IMR-90 (cell line): ENCODE measurements at regions not wholly inside any gene's neighbourhood (a gene's known extent, or its start where the extent isn't known, plus 50 kb on each side); places are given as distances from the start of the nearest gene placed in this dataset.

Experiments used
- ATAC-seq: fragments of 200-7000 bp; cut with Tn5 transposase; 2 replicates; pipeline ENCODE4 v1.9.1; 2020; ENCODE audit warnings: low read depth, mild to moderate bottlenecking, moderate library complexity
- BruUV-seq: library from RNA; stranded (reverse); fragments of 400-500 nt; replicated peaks from 2 replicates; lab custom pipeline; 2021; lab: Mats Ljungman, UMichigan
- CTCF ChIA-PET: fragments of 300-600 bp; formaldehyde crosslinking; extraction: SDS; loops from one replicate; lab custom pipeline; 2021; ENCODE audit warnings: antibody characterized with exemption; lab: Yijun Ruan, JAX
- POLR2A ChIA-PET: fragments of 300-600 bp; sonication (Branson Sonifier 250); formaldehyde crosslinking; loops from one replicate; lab custom pipeline; 2022; ENCODE audit warnings: antibody characterized with exemption; ENCODE audit not compliant: unreplicated experiment; lab: Charles Lee
- DNase-seq: peaks from one replicate; pipeline ENCODE4 v3.0.0; 2013
- H2AFZ ChIP-seq: replicated peaks from 2 replicates; pipeline ENCODE3; 2013; ENCODE audit warnings: low read length, mild to moderate bottlenecking; ENCODE audit not compliant: poor library complexity
- H2AK5ac ChIP-seq: 2 replicates; pipeline ENCODE4 v1.6.1; 2013; ENCODE audit warnings: low read depth, low read length, inconsistent platforms
- H2AK9ac ChIP-seq: replicated peaks from 2 replicates; pipeline ENCODE3; 2013; ENCODE audit warnings: mild to moderate bottlenecking, low read depth, low read length, moderate library complexity; ENCODE audit not compliant: poor library complexity
- H2BK120ac ChIP-seq: 2 replicates; pipeline ENCODE4 v1.6.1; 2013; ENCODE audit warnings: low read depth, low read length, inconsistent platforms
- H2BK15ac ChIP-seq: 3 replicates; pipeline ENCODE4 v1.6.1; 2013; ENCODE audit warnings: low read depth, low read length, inconsistent platforms
- H2BK20ac ChIP-seq: 2 replicates; pipeline ENCODE4 v1.6.1; 2013; ENCODE audit warnings: low read depth, mild to moderate bottlenecking, inconsistent platforms, low read length, moderate library complexity
- H2BK5ac ChIP-seq: 2 replicates; pipeline ENCODE4 v1.6.1; 2013; ENCODE audit warnings: mild to moderate bottlenecking, low read depth, low read length, inconsistent platforms; ENCODE audit not compliant: poor library complexity, severe bottlenecking
- H3K14ac ChIP-seq: replicated peaks from 2 replicates; pipeline ENCODE4 v1.6.1; 2013; ENCODE audit warnings: low read depth, low read length, inconsistent platforms
- H3K18ac ChIP-seq: 2 replicates; pipeline ENCODE4 v1.6.1; 2013; ENCODE audit warnings: low read depth, low read length, control low read depth
- H3K23ac ChIP-seq: 2 replicates; pipeline ENCODE4 v1.6.1; 2013; ENCODE audit warnings: low read depth, low read length, inconsistent platforms
- H3K27ac ChIP-seq: 2 replicates; pipeline ENCODE4 v1.5.1; 2013; ENCODE audit warnings: mild to moderate bottlenecking, control low read depth, low read length; ENCODE audit not compliant: insufficient read depth
- H3K27me3 ChIP-seq: 2 replicates; pipeline ENCODE4 v1.6.1; 2013; ENCODE audit warnings: low read length; ENCODE audit not compliant: control insufficient read depth, insufficient read depth
- H3K36me3 ChIP-seq: 2 replicates; pipeline ENCODE4 v1.6.1; 2013; ENCODE audit warnings: low read length, mixed read lengths; ENCODE audit not compliant: control insufficient read depth, insufficient read depth
- H3K4ac ChIP-seq: 2 replicates; pipeline ENCODE4 v1.6.1; 2013; ENCODE audit warnings: low read depth, low read length, inconsistent platforms
- H3K4me1 ChIP-seq: 2 replicates; pipeline ENCODE4 v1.6.1; 2013; ENCODE audit warnings: low read length, mixed read lengths; ENCODE audit not compliant: control insufficient read depth, insufficient read depth
- H3K4me2 ChIP-seq: 2 replicates; pipeline ENCODE4 v1.6.1; 2013; ENCODE audit warnings: low read depth, mild to moderate bottlenecking, control low read depth, low read length, moderate library complexity
- H3K4me3 ChIP-seq: 2 replicates; pipeline ENCODE4 v1.5.1; 2013; ENCODE audit warnings: low read depth, mild to moderate bottlenecking, control low read depth, low read length, moderate library complexity; ENCODE audit not compliant: insufficient read depth
- H3K56ac ChIP-seq: 2 replicates; pipeline ENCODE4 v1.6.1; 2013; ENCODE audit warnings: low read length, inconsistent platforms; ENCODE audit not compliant: insufficient read depth; ENCODE audit errors: extremely low read depth
- H3K79me1 ChIP-seq, 2 experiments: 2 replicates each; pipeline ENCODE4 v1.6.1; 2013; ENCODE audit warnings: low read length in 2 of 2, inconsistent platforms in 1 of 2, low read depth in 1 of 2
- H3K9ac ChIP-seq: 2 replicates; pipeline ENCODE4 v1.6.1; 2013; ENCODE audit warnings: low read depth, low read length, control low read depth
- H3K9me1 ChIP-seq: 2 replicates; pipeline ENCODE4 v1.6.1; 2013; ENCODE audit warnings: low read length, inconsistent platforms; ENCODE audit not compliant: insufficient read depth
- H3K9me3 ChIP-seq: 2 replicates; pipeline ENCODE4 v1.6.1; 2013; ENCODE audit warnings: low read length; ENCODE audit not compliant: control insufficient read depth, insufficient read depth
- H4K20me1 ChIP-seq: 2 replicates; pipeline ENCODE4 v1.6.1; 2013; ENCODE audit warnings: low read length, inconsistent platforms; ENCODE audit not compliant: insufficient read depth
- H4K5ac ChIP-seq: 2 replicates; pipeline ENCODE4 v1.6.1; 2013; ENCODE audit warnings: mild to moderate bottlenecking, low read depth, low read length, control low read depth
- H4K8ac ChIP-seq, 2 experiments: 2 replicates each; pipeline ENCODE4 v1.6.1; 2013; ENCODE audit warnings: low read depth in 2 of 2, low read length in 2 of 2, control low read depth in 1 of 2, inconsistent platforms in 1 of 2
- H4K91ac ChIP-seq: 2 replicates; pipeline ENCODE4 v1.6.1; 2013; ENCODE audit warnings: low read depth, low read length, inconsistent platforms; ENCODE audit not compliant: insufficient read depth
- BHLHE40 ChIP-seq: fragments of 150-350 bp; IDR thresholded peaks from 2 replicates; pipeline ENCODE4 v1.6.1; 2016; ENCODE audit warnings: mild to moderate bottlenecking, low read depth, low read length
- CEBPB ChIP-seq: IDR thresholded peaks from 2 replicates; pipeline ENCODE4 v1.6.1; 2012; ENCODE audit warnings: low read depth, low read length, improper control_type of control experiment
- CHD1 ChIP-seq: IDR thresholded peaks from 2 replicates; pipeline ENCODE4 v1.6.1; 2012; ENCODE audit warnings: low read depth, low read length, improper control_type of control experiment
- FOS ChIP-seq: fragments of 150-350 bp; IDR thresholded peaks from 2 replicates; pipeline ENCODE4 v1.6.1; 2016; ENCODE audit warnings: low read depth, low read length
- MAFK ChIP-seq: IDR thresholded peaks from 2 replicates; pipeline ENCODE4 v1.6.1; 2012; ENCODE audit warnings: low read depth, low read length, improper control_type of control experiment
- MAZ ChIP-seq: IDR thresholded peaks from 2 replicates; pipeline ENCODE4 v1.6.1; 2012; ENCODE audit warnings: low read depth, mild to moderate bottlenecking, low read length, improper control_type of control experiment, moderate library complexity, borderline replicate concordance
- MXI1 ChIP-seq: IDR thresholded peaks from 2 replicates; pipeline ENCODE4 v1.6.1; 2012; ENCODE audit warnings: low read depth, mild to moderate bottlenecking, low read length, moderate library complexity, borderline replicate concordance
- NFE2L2 ChIP-seq: fragments of 150-350 bp; IDR thresholded peaks from 2 replicates; pipeline ENCODE4 v1.6.1; 2016; ENCODE audit warnings: low read depth, mild to moderate bottlenecking, low read length
- POLR2A ChIP-seq: IDR thresholded peaks from 2 replicates; pipeline ENCODE4 v1.6.1; 2012; ENCODE audit warnings: mild to moderate bottlenecking, low read depth, low read length
- RAD21 ChIP-seq: IDR thresholded peaks from 2 replicates; pipeline ENCODE4 v1.6.1; 2012; ENCODE audit warnings: low read length, improper control_type of control experiment
- RCOR1 ChIP-seq: IDR thresholded peaks from 2 replicates; pipeline ENCODE4 v1.6.1; 2012; ENCODE audit warnings: mild to moderate bottlenecking, low read length, improper control_type of control experiment; ENCODE audit not compliant: insufficient replicate concordance
- RFX5 ChIP-seq: IDR thresholded peaks from 2 replicates; pipeline ENCODE4 v1.8.0; 2012; ENCODE audit warnings: low read depth, mild to moderate bottlenecking, low read length, moderate library complexity
- SMC3 ChIP-seq: fragments of 150-350 bp; IDR thresholded peaks from 2 replicates; pipeline ENCODE4 v1.6.1; 2016; ENCODE audit warnings: low read depth, mild to moderate bottlenecking, antibody characterized with exemption, low read length, moderate library complexity
- WGBS, 2 experiments: methylation state at CpG; one replicate each; pipeline versions ENCODE4 v1.1.5 to v1.1.7; 2013; ENCODE audit warnings: missing lambda C conversion rate in 2 of 2; ENCODE audit not compliant: insufficient read length in 1 of 2; ENCODE audit errors: extremely low coverage in 2 of 2; 5-methylcytosine and 5-hydroxymethylcytosine counted together
- dilution Hi-C: fragments of 300-500 bp; cut with HindIII; formaldehyde crosslinking; loops from one replicate; pipeline ENCODE4 v1.14.3; 2018; ENCODE audit warnings: low sequenced_read_pairs; ENCODE audit not compliant: unreplicated experiment
- in situ Hi-C: fragments of 300-500 bp; cut with MboI; formaldehyde crosslinking; loops from 3 replicates; pipeline ENCODE4 v1.14.3; 2019; ENCODE audit warnings: low sequenced_read_pairs, inconsistent platforms, mixed read lengths
- intact Hi-C: fragments of 100-400 bp; cut with micrococcal nuclease; formaldehyde crosslinking; loops from 2 replicates; pipeline ENCODE4 v1.10.0; 2022
- TF ChIP-seq, protein P1 (sequence below): conservative IDR thresholded peaks from 2 replicates; pipeline ENCODE4 v1.5.1; 2012; ENCODE audit warnings: mild to moderate bottlenecking, low read depth, low read length, improper control_type of control experiment
- TF ChIP-seq, protein P2 (sequence below): fragments of 150-350 bp; IDR thresholded peaks from 2 replicates; pipeline ENCODE4 v1.6.1; 2017; ENCODE audit warnings: mild to moderate bottlenecking, antibody characterized with exemption, low read length, low read depth
- TF ChIP-seq, protein P3 (sequence below): fragments of 150-350 bp; IDR thresholded peaks from 2 replicates; pipeline ENCODE4 v1.6.1; 2016; ENCODE audit warnings: low read depth, mild to moderate bottlenecking, low read length, moderate library complexity, borderline replicate concordance

DNA sequence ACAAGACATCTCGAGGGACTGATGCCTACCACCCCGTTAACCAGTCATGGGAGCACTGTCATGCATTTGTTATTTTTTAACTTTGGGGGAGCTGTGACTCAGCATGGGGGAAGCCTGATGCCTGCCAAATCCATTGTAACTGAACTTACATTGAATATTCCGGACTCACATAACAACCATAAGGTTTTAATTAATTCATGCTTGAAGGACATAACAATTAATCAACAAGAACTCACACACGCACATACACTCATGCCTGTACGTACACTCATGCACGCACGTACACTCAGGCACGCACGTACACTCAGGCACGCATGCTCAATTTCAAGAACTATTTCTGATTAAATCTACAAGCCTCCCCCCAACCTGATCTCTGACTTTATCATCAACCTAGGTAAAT, 1639.1 kb downstream of the SUCLG1 start:
- in situ Hi-C loops: no loop called here
- Histone ChIP-seq H3K4me1 (no peaks in the 10 kb centered on the region), H3K23ac (no peak overlapping the region), H3K9ac (no peak overlapping the region), H4K8ac (no peak overlapping the region), H4K91ac (no peak overlapping the region), H3K56ac (no peak overlapping the region), H2AK5ac (no peak overlapping the region), H4K5ac (no peak overlapping the region), H3K27ac (no peak overlapping the region), H3K4me3 (no peak overlapping the region), H2BK120ac (no peak overlapping the region), H3K4me2 (no peak overlapping the region), H2BK5ac (no peak overlapping the region), H2BK20ac (no peak overlapping the region), H4K20me1 (no peaks in the 10 kb centered on the region), H3K79me1 (no peaks in the 10 kb centered on the region), H3K9me3 (no peaks in the 10 kb centered on the region), H2AK9ac (no peak overlapping the region), H3K18ac (no peak overlapping the region), H3K27me3 (no peaks in the 10 kb centered on the region), H3K9me1 (no peaks in the 10 kb centered on the region), H3K14ac (no peak overlapping the region), H2BK15ac (no peak overlapping the region), H2AFZ (no peak overlapping the region), H3K36me3 (no peaks in the 10 kb centered on the region), H3K4ac (no peak overlapping the region)
- DNase-seq (no peak), ATAC-seq (no peak)
- ChIA-PET POLR2A (no interaction called here), CTCF (no interaction called here)
- intact Hi-C loops: no loop called here
- WGBS, 2 experiments: 97% methylated on average over 7 of the region's 10 CpGs; no CpG with 5 or more reads in 1 of the 2 experiments
- dilution Hi-C loops: no loop called here
- BruUV-seq: no TSS peak
- TF ChIP-seq RFX5 (no peak), CEBPB (no peak), MAFK (no peak), RCOR1 (no peak), MXI1 (no peak), FOS (no peak), BHLHE40 (no peak), NFE2L2 (no peak), MAZ (no peak), SMC3 (no peak), POLR2A (no peak), RAD21 (no peak), CHD1 (no peak)
- TF ChIP-seq, protein P1, sequence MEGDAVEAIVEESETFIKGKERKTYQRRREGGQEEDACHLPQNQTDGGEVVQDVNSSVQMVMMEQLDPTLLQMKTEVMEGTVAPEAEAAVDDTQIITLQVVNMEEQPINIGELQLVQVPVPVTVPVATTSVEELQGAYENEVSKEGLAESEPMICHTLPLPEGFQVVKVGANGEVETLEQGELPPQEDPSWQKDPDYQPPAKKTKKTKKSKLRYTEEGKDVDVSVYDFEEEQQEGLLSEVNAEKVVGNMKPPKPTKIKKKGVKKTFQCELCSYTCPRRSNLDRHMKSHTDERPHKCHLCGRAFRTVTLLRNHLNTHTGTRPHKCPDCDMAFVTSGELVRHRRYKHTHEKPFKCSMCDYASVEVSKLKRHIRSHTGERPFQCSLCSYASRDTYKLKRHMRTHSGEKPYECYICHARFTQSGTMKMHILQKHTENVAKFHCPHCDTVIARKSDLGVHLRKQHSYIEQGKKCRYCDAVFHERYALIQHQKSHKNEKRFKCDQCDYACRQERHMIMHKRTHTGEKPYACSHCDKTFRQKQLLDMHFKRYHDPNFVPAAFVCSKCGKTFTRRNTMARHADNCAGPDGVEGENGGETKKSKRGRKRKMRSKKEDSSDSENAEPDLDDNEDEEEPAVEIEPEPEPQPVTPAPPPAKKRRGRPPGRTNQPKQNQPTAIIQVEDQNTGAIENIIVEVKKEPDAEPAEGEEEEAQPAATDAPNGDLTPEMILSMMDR: no peak
- TF ChIP-seq, protein P2, sequence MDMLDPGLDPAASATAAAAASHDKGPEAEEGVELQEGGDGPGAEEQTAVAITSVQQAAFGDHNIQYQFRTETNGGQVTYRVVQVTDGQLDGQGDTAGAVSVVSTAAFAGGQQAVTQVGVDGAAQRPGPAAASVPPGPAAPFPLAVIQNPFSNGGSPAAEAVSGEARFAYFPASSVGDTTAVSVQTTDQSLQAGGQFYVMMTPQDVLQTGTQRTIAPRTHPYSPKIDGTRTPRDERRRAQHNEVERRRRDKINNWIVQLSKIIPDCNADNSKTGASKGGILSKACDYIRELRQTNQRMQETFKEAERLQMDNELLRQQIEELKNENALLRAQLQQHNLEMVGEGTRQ: no peak
- TF ChIP-seq, protein P3, sequence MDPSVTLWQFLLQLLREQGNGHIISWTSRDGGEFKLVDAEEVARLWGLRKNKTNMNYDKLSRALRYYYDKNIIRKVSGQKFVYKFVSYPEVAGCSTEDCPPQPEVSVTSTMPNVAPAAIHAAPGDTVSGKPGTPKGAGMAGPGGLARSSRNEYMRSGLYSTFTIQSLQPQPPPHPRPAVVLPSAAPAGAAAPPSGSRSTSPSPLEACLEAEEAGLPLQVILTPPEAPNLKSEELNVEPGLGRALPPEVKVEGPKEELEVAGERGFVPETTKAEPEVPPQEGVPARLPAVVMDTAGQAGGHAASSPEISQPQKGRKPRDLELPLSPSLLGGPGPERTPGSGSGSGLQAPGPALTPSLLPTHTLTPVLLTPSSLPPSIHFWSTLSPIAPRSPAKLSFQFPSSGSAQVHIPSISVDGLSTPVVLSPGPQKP: no peak
